Hepatocyte (in vitro differentiated cells): ENCODE measurements at regions not wholly inside any gene's neighbourhood (a gene's known extent, or its start where the extent isn't known, plus 50 kb on each side); places are given as distances from the start of the nearest gene placed in this dataset.

Experiments used
- EZH2 ChIP-seq: fragments of 200-600 bp; sonication (generic); IDR thresholded peaks from 2 replicates; pipeline ENCODE4 v1.6.1; 2016; ENCODE audit warnings: antibody characterized with exemption, mild to moderate bottlenecking, borderline replicate concordance
- EZH2phosphoT487 ChIP-seq: fragments of 200-600 bp; sonication (generic); IDR thresholded peaks from one replicate; pipeline ENCODE4 v1.6.1; 2018; ENCODE audit warnings: antibody characterized with exemption, mild to moderate bottlenecking, low read depth, moderate library complexity; ENCODE audit not compliant: unreplicated experiment, severe bottlenecking
- TF ChIP-seq, protein P1 (sequence below): fragments of 200-600 bp; sonication (generic); IDR thresholded peaks from 2 replicates; pipeline ENCODE4 v1.5.1; 2016; ENCODE audit warnings: antibody characterized with exemption, mild to moderate bottlenecking; ENCODE audit not compliant: poor library complexity

DNA sequence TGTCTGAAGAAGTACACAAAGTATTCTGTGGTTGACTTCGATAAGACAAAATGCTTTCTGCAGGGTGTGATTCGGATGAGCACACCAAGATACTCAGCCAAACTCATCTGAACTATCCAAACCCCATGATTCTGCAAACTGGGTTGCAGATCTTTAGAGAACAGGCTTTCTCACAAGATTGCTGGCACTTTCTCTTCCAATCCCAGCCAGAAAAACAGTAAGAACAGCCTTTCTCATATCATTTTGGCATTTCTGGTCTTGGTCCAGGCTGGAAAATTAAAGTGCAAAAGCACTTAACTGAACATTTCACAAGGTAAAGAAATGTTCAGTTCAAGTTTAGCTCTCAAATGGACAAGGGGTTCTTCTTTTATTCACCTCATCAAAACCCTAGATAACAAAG is 269.1 kb downstream of the NR2F1-AS1 start:
- TF ChIP-seq, protein P1, sequence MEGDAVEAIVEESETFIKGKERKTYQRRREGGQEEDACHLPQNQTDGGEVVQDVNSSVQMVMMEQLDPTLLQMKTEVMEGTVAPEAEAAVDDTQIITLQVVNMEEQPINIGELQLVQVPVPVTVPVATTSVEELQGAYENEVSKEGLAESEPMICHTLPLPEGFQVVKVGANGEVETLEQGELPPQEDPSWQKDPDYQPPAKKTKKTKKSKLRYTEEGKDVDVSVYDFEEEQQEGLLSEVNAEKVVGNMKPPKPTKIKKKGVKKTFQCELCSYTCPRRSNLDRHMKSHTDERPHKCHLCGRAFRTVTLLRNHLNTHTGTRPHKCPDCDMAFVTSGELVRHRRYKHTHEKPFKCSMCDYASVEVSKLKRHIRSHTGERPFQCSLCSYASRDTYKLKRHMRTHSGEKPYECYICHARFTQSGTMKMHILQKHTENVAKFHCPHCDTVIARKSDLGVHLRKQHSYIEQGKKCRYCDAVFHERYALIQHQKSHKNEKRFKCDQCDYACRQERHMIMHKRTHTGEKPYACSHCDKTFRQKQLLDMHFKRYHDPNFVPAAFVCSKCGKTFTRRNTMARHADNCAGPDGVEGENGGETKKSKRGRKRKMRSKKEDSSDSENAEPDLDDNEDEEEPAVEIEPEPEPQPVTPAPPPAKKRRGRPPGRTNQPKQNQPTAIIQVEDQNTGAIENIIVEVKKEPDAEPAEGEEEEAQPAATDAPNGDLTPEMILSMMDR, result no peak
- TF ChIP-seq EZH2 (no peak), EZH2phosphoT487 (no peak)
